ENCODE measurements at regions not wholly inside any gene's neighbourhood (a gene's known extent, or its start where the extent isn't known, plus 50 kb on each side); places are given as distances from the start of the nearest gene placed in this dataset.

- FAIRE-seq = no peak
- no peak overlapping the region for H3K4me3 ChIP-seq (ENCODE audit: control insufficient read depth in 2 of 3, extremely low read depth in 1 of 3, insufficient read depth in 2 of 3, low read depth in 1 of 3, low read length in 3 of 3)
- no peaks in the 10 kb centered on the region for H3K36me3 ChIP-seq (ENCODE audit: control insufficient read depth in 2 of 2, extremely low read depth in 1 of 2, insufficient read depth in 2 of 2, low read length in 2 of 2)
- no peak overlapping the region for H3K9ac ChIP-seq (ENCODE audit: control insufficient read depth, extremely low read depth, insufficient read depth, low read length)
- no peaks in the 10 kb centered on the region for H3K4me1 ChIP-seq (ENCODE audit: control insufficient read depth, extremely low read depth, insufficient read depth, low read length)
- no peak overlapping the region for H2AFZ ChIP-seq (ENCODE audit: control insufficient read depth, low read length)
- no peak overlapping the region for H3K4me2 ChIP-seq (ENCODE audit: control insufficient read depth, extremely low read depth, insufficient read depth, low read depth, low read length)
- no peaks in the 10 kb centered on the region for H4K20me1 ChIP-seq (ENCODE audit: control insufficient read depth, extremely low read depth, insufficient read depth, low read length)
- dilution Hi-C loops (cut with MboI; ENCODE audit: extremely low pct_ligation_motif_present, low sequenced_read_pairs) = no loop called here
- H3K9me3 ChIP-seq (ENCODE audit: control insufficient read depth, low read depth, low read length) = no peaks in the 10 kb centered on the region
- H3K79me2 ChIP-seq (ENCODE audit: control insufficient read depth, insufficient read depth, low read length) = no peaks in the 10 kb centered on the region
- DNase-seq (ENCODE audit: low read depth, low spot score) = no peak
- H3K27ac ChIP-seq (ENCODE audit: control insufficient read depth, insufficient read depth, low read length) = no peak overlapping the region
- no peaks in the 10 kb centered on the region for H3K9me1 ChIP-seq (ENCODE audit: control insufficient read depth, extremely low read depth, insufficient read depth, low read length)
- no peaks in the 10 kb centered on the region for H3K27me3 ChIP-seq (ENCODE audit: control insufficient read depth, extremely low read depth, insufficient read depth, low read length)
- no peak for TF ChIP-seq EZH2 (IDR thresholded peaks at IDR 0.05; ENCODE audit: low read length)
- no peak for TF ChIP-seq CTCF (optimal IDR thresholded peaks at IDR 0.05 in 1 of 3, IDR thresholded peaks at IDR 0.05 in 1 of 3, conservative IDR thresholded peaks at IDR 0.05 in 1 of 3; ENCODE audit: extremely low read depth in 1 of 3, insufficient read depth in 2 of 3, low read length in 3 of 3)
Measured at GRCh38 chr6:164925681-164926530, 383.5 kb downstream of the C6orf118 start.

- H3K27ac ChIP-seq (ENCODE audit: control insufficient read depth, insufficient read depth, low read length) = no peak overlapping the region
- no peaks in the 10 kb centered on the region for H3K36me3 ChIP-seq (ENCODE audit: control insufficient read depth in 2 of 2, extremely low read depth in 1 of 2, insufficient read depth in 2 of 2, low read length in 2 of 2)
- H3K9me1 ChIP-seq (ENCODE audit: control insufficient read depth, extremely low read depth, insufficient read depth, low read length) = no peaks in the 10 kb centered on the region
- H3K79me2 ChIP-seq (ENCODE audit: control insufficient read depth, insufficient read depth, low read length) = no peaks in the 10 kb centered on the region
- TF ChIP-seq CTCF (optimal IDR thresholded peaks at IDR 0.05 in 1 of 3, IDR thresholded peaks at IDR 0.05 in 1 of 3, conservative IDR thresholded peaks at IDR 0.05 in 1 of 3; ENCODE audit: extremely low read depth in 1 of 3, insufficient read depth in 2 of 3, low read length in 3 of 3) (no peak), EZH2 (IDR thresholded peaks at IDR 0.05; ENCODE audit: low read length) (no peak)
- H3K4me3 ChIP-seq (ENCODE audit: control insufficient read depth in 2 of 3, extremely low read depth in 1 of 3, insufficient read depth in 2 of 3, low read depth in 1 of 3, low read length in 3 of 3) = no peak overlapping the region
- no peaks in the 10 kb centered on the region for H3K4me1 ChIP-seq (ENCODE audit: control insufficient read depth, extremely low read depth, insufficient read depth, low read length)
- H3K27me3 ChIP-seq (ENCODE audit: control insufficient read depth, extremely low read depth, insufficient read depth, low read length) = no peaks in the 10 kb centered on the region
- no peaks in the 10 kb centered on the region for H4K20me1 ChIP-seq (ENCODE audit: control insufficient read depth, extremely low read depth, insufficient read depth, low read length)
- no peaks in the 10 kb centered on the region for H3K9me3 ChIP-seq (ENCODE audit: control insufficient read depth, low read depth, low read length)
- dilution Hi-C loops (cut with MboI; ENCODE audit: extremely low pct_ligation_motif_present, low sequenced_read_pairs) = no loop called here
- H2AFZ ChIP-seq (ENCODE audit: control insufficient read depth, low read length) = no peak overlapping the region
- no peak overlapping the region for H3K4me2 ChIP-seq (ENCODE audit: control insufficient read depth, extremely low read depth, insufficient read depth, low read depth, low read length)
- FAIRE-seq (no peak), DNase-seq (ENCODE audit: low read depth, low spot score) (no peak)
- H3K9ac ChIP-seq (ENCODE audit: control insufficient read depth, extremely low read depth, insufficient read depth, low read length) = no peak overlapping the region
Measured at GRCh38 chr6:164924674-164925073, 384.7 kb downstream of the C6orf118 start.

All from keratinocyte (primary cell).